OCI-LY1 (cell line): ENCODE measurements at regions not wholly inside any gene's neighbourhood (a gene's known extent, or its start where the extent isn't known, plus 50 kb on each side); places are given as distances from the start of the nearest gene placed in this dataset.

Experiments used
- EZH2 ChIP-seq: fragments of 200-600 bp; sonication (generic), shearing (Covaris generic); IDR thresholded peaks from 2 replicates; pipeline ENCODE4 v1.8.0; 2017; ENCODE audit warnings: borderline replicate concordance, mixed run types, mild to moderate bottlenecking, antibody characterized with exemption, low read length, moderate library complexity, mixed read lengths
- TF ChIP-seq, protein P1 (sequence below): fragments of 200-600 bp; sonication (generic), shearing (Covaris generic); IDR thresholded peaks from 2 replicates; pipeline ENCODE4 v1.5.1; 2017; ENCODE audit warnings: mild to moderate bottlenecking, antibody characterized with exemption, low read length, moderate library complexity, mixed read lengths

DNA sequence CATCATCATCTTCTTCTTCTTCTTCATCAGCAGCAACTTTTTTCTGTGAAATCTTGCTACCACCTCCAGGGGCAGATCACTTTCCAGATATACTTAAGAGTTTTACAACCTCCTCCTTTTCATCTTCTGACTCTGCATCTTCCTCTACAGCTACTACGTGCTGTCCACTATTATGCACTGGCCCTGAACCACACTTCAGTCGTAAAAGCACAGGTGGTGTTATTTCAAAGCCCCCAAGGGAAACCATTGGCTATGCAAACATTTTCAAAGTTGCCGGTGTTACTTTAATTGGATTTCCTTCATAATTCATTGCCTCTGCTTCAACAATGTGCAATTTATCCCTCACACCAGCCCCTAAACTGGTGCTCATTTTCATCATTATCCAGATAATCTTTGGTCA lies 75.0 kb downstream of the POLR1D start:
- TF ChIP-seq, protein P1, sequence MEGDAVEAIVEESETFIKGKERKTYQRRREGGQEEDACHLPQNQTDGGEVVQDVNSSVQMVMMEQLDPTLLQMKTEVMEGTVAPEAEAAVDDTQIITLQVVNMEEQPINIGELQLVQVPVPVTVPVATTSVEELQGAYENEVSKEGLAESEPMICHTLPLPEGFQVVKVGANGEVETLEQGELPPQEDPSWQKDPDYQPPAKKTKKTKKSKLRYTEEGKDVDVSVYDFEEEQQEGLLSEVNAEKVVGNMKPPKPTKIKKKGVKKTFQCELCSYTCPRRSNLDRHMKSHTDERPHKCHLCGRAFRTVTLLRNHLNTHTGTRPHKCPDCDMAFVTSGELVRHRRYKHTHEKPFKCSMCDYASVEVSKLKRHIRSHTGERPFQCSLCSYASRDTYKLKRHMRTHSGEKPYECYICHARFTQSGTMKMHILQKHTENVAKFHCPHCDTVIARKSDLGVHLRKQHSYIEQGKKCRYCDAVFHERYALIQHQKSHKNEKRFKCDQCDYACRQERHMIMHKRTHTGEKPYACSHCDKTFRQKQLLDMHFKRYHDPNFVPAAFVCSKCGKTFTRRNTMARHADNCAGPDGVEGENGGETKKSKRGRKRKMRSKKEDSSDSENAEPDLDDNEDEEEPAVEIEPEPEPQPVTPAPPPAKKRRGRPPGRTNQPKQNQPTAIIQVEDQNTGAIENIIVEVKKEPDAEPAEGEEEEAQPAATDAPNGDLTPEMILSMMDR = no peak
- no peak for TF ChIP-seq EZH2
